Mesothelial cell of epicardium (in vitro differentiated cells): ENCODE measurements at regions not wholly inside any gene's neighbourhood (a gene's known extent, or its start where the extent isn't known, plus 50 kb on each side); places are given as distances from the start of the nearest gene placed in this dataset.

ENCODE experiments used
- DNase-seq, 2 experiments: peaks; one replicate each; pipeline ENCODE4 v3.0.0; 2021; ENCODE audit warnings: low spot score in 2 of 2; ENCODE audit not compliant: unreplicated experiment in 2 of 2
- H3K27ac Mint-ChIP-seq: 2 replicates; pipeline ENCODE4 v1.8.0; 2021; ENCODE audit warnings: mixed read lengths
- H3K27me3 Mint-ChIP-seq: 2 replicates; pipeline ENCODE4 v1.8.0; 2021; ENCODE audit warnings: low read depth, mixed read lengths
- H3K36me3 Mint-ChIP-seq: 2 replicates; pipeline ENCODE4 v1.8.0; 2021; ENCODE audit warnings: mixed read lengths
- H3K4me1 Mint-ChIP-seq: 2 replicates; pipeline ENCODE4 v1.8.0; 2021; ENCODE audit warnings: mixed read lengths
- H3K4me3 Mint-ChIP-seq: 2 replicates; pipeline ENCODE4 v1.8.0; 2021; ENCODE audit warnings: mild to moderate bottlenecking, moderate library complexity, mixed read lengths
- H3K9me3 Mint-ChIP-seq: 2 replicates; pipeline ENCODE4 v1.8.0; 2021; ENCODE audit warnings: mixed read lengths
- TF ChIP-seq, protein P1 (sequence below): fragments of 200-600 bp; sonication (generic); IDR thresholded peaks from one replicate; pipeline ENCODE4 v1.5.0; 2021; ENCODE audit warnings: antibody characterized with exemption; ENCODE audit not compliant: unreplicated experiment

DNA sequence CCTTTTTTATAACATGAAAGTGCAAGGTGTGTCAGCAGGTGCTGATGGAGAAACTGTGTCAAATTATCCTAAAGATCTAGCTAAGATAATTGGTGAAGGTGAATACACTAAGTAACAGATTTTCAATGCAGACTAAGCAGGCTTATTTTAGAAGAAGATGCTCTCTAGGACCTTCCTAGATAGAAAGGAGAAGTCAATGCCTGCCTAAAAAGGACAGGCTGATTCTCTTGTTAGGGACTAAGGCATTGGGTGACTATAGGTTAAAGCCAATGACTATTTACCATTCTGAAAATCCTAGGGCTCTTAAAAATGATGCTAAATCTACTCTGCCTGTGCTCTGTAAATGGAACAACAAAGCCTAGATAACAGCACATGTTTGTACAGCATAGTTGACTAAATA lies 1682.4 kb downstream of the MAT2B start:
- no peaks in the 10 kb centered on the region for H3K27me3 Mint-ChIP-seq

DNA sequence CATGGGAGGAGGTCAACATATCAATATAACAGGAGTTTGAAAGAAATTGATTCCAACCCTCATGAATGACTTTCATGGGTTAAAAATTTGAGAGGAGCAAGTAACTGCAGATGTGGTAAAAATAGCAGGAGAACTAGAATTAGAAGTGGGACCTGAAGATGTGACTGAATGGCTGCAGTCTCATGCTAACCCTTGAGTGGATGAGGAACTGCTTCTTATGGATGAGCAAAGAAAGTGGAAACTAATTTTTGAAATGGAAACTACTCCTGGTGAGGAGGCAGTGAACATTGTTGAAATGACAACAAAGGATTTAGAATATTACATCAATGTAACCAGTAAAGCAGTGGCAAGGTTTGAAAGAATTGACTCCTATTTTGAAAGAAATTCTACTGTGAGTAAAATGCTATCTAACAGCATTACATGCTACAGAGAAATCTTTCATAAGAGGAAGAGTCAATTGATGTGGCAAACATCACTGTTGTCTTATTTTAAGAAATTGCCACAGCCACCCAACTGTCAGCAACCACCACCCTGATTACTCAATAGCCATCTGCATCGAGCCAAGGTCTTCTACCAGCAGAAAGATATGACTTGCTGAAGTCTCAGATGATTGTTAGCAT lies 1683.2 kb downstream of the MAT2B start:
- H3K4me3 Mint-ChIP-seq = no peak overlapping the region
- H3K27ac Mint-ChIP-seq = no peak overlapping the region
- TF ChIP-seq, protein P1, sequence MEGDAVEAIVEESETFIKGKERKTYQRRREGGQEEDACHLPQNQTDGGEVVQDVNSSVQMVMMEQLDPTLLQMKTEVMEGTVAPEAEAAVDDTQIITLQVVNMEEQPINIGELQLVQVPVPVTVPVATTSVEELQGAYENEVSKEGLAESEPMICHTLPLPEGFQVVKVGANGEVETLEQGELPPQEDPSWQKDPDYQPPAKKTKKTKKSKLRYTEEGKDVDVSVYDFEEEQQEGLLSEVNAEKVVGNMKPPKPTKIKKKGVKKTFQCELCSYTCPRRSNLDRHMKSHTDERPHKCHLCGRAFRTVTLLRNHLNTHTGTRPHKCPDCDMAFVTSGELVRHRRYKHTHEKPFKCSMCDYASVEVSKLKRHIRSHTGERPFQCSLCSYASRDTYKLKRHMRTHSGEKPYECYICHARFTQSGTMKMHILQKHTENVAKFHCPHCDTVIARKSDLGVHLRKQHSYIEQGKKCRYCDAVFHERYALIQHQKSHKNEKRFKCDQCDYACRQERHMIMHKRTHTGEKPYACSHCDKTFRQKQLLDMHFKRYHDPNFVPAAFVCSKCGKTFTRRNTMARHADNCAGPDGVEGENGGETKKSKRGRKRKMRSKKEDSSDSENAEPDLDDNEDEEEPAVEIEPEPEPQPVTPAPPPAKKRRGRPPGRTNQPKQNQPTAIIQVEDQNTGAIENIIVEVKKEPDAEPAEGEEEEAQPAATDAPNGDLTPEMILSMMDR = no peak
- DNase-seq = no peak
- H3K4me1 Mint-ChIP-seq = peaks cover 6% of the 10 kb centered on the region
- H3K36me3 Mint-ChIP-seq = peaks cover 2% of the 10 kb centered on the region
- H3K27me3 Mint-ChIP-seq = no peaks in the 10 kb centered on the region
- H3K9me3 Mint-ChIP-seq = peaks cover 23% of the 10 kb centered on the region

More for the DNA sequence above, 1682.4 kb downstream of the MAT2B start:
- Mint-ChIP-seq H3K27ac (no peak overlapping the region), H3K4me3 (no peak overlapping the region), H3K4me1 (peaks cover 6% of the 10 kb centered on the region), H3K36me3 (peaks cover 2% of the 10 kb centered on the region), H3K9me3 (peaks cover 31% of the 10 kb centered on the region)
- TF ChIP-seq, protein P1 = no peak
- DNase-seq = no peak

DNA sequence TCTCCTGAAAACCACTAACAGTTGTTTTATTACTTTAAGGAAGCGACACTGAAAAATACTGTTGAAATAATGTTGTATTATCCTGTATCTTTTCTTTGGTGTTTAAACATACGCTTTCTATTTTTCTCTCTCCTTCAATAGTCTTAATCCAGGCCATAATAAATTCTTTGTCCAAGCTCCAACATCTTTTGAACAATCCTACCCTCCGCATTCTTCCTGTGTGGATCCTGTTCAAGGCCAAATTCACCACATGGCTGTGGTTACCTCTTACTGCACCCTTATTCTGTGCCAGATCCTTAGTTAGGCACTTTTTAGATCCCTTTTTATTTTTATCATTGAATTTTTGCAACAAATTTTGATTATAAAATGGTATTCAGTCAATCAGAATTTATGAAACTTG lies 1691.5 kb downstream of the MAT2B start:
- H3K4me3 Mint-ChIP-seq = no peak overlapping the region
- TF ChIP-seq, protein P1 = no peak
- no peaks in the 10 kb centered on the region for H3K27me3 Mint-ChIP-seq
- peaks cover 11% of the 10 kb centered on the region for H3K4me1 Mint-ChIP-seq
- no peaks in the 10 kb centered on the region for H3K36me3 Mint-ChIP-seq
- peaks cover 3% of the 10 kb centered on the region for H3K9me3 Mint-ChIP-seq
- no peak overlapping the region for H3K27ac Mint-ChIP-seq
- DNase-seq = no peak

DNA sequence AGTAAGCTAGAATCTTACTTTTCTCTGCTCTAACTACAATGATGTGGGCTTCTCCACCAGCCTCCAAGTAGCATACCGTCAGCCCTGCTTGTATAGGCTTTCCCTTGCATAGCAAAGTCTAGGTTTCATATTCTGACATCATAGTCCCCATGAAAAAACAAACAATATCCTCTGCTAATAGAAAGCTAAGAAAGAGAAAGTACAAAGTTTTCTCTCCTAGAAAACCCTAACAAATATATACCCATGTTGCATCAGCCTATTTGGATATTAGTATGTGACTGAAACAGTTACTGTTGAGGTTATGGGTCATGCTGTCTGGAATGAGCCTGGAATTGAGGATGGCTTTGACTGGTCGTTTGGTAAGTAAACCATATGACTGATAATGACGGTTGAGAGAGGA lies 1696.0 kb downstream of the MAT2B start:
- H3K27me3 Mint-ChIP-seq = no peaks in the 10 kb centered on the region

DNA sequence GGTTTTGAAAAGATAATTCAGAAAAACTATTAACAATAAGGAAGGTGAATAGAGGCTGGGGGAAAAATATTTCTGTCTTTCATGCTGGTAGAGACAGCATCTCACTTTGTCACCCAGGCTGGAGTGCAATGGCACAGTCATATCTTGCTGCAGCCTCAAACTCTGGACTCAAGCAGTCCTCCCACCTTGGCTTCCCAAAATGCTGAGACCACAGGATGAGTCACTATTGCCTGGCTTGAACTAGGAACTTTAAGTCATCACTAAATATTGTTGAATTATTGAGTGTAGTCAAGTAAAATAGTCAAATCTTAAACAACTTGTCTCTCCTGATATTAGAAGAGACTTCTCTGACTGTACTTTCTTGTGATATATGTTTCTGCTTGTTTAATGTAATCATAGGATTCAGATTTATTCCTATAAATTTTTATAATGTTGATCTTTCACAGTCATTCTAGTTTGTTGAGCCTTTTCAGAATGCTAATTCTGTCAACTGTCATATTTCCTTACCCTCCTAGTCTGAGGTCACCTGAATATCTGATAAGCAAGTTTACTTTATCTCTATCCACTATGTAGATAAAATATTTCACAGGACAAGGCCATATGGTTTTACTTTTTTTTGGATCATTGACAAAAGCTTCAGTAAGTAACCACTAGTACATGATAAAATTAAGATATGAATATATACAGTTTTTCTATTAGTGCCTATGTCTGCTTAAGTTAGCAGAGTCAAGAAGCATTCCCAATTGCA lies 1696.5 kb downstream of the MAT2B start:
- TF ChIP-seq, protein P1 = no peak
- no peak overlapping the region for H3K27ac Mint-ChIP-seq
- peaks cover 3% of the 10 kb centered on the region for H3K9me3 Mint-ChIP-seq
- H3K27me3 Mint-ChIP-seq = no peaks in the 10 kb centered on the region
- H3K36me3 Mint-ChIP-seq = no peaks in the 10 kb centered on the region
- H3K4me1 Mint-ChIP-seq = peaks cover 49% of the 10 kb centered on the region
- no peak overlapping the region for H3K4me3 Mint-ChIP-seq
- no peak for DNase-seq

More for the DNA sequence above, 1696.0 kb downstream of the MAT2B start:
- Mint-ChIP-seq H3K27ac (no peak overlapping the region), H3K4me3 (no peak overlapping the region), H3K9me3 (peaks cover 3% of the 10 kb centered on the region), H3K36me3 (no peaks in the 10 kb centered on the region), H3K4me1 (peaks cover 43% of the 10 kb centered on the region)
- TF ChIP-seq, protein P1 = no peak
- DNase-seq = no peak
